ENCODE measurements at regions not wholly inside any gene's neighbourhood (a gene's known extent, or its start where the extent isn't known, plus 50 kb on each side); places are given as distances from the start of the nearest gene placed in this dataset.
"Not testable (repeated sequence)": the region's sequence is repeated elsewhere in the genome, so short reads cannot be mapped to it uniquely, and the experiment has no call there.

- no peak for DNase-seq
These were observed 140.6 kb upstream of the TMEM168 start for GRCh38 chr7:112930787-112931186.

GRCh38 chr7:112929421-112929820 lies 139.2 kb upstream of the TMEM168 start:
- no peak for DNase-seq

- DNase-seq: no peak
These were observed 135.8 kb upstream of the TMEM168 start for GRCh38 chr7:112926018-112926417.

- not testable (repeated sequence) for DNase-seq
These were observed 132.4 kb upstream of the TMEM168 start for GRCh38 chr7:112922546-112922945.

- DNase-seq: not testable (repeated sequence)
These were observed 126.2 kb upstream of the TMEM168 start for GRCh38 chr7:112916431-112916830.

GRCh38 chr7:112908086-112908485 lies 117.9 kb upstream of the TMEM168 start:
- no peak for DNase-seq

GRCh38 chr7:112907658-112908057 lies 117.5 kb upstream of the TMEM168 start:
- DNase-seq: no peak

GRCh38 chr7:112905950-112906349 lies 115.8 kb upstream of the TMEM168 start:
- DNase-seq: no peak

GRCh38 chr7:112905413-112905812 lies 115.2 kb upstream of the TMEM168 start:
- DNase-seq: no peak

- peak; percentile 47 to 69 for DNase-seq
These were observed 108.5 kb upstream of the TMEM168 start for GRCh38 chr7:112898432-112899290.

- no peak for DNase-seq
These were observed 107.7 kb upstream of the TMEM168 start for GRCh38 chr7:112897839-112898431.

- DNase-seq: no peak
These were observed 105.9 kb upstream of the TMEM168 start for GRCh38 chr7:112896026-112896601.

- DNase-seq: no peak
These were observed 102.1 kb upstream of the TMEM168 start for GRCh38 chr7:112892263-112892662.

GRCh38 chr7:112891698-112892097 lies 101.5 kb upstream of the TMEM168 start:
- no peak for DNase-seq

GRCh38 chr7:112889834-112890438 lies 99.7 kb upstream of the TMEM168 start:
- no peak for DNase-seq

- no peak for DNase-seq
These were observed 99.1 kb upstream of the TMEM168 start for GRCh38 chr7:112889268-112889667.

- no peak for DNase-seq
These were observed 98.6 kb upstream of the TMEM168 start for GRCh38 chr7:112888781-112889180.

- DNase-seq: no peak
These were observed 97.8 kb upstream of the TMEM168 start for GRCh38 chr7:112887976-112888375.

- DNase-seq: no peak
These were observed 97.1 kb upstream of the TMEM168 start for GRCh38 chr7:112887337-112887736.

- no peak for DNase-seq
These were observed 96.0 kb upstream of the TMEM168 start for GRCh38 chr7:112886208-112886607.

GRCh38 chr7:112882991-112883390 lies 92.8 kb upstream of the TMEM168 start:
- DNase-seq: no peak

- DNase-seq: no peak
These were observed 92.3 kb upstream of the TMEM168 start for GRCh38 chr7:112882511-112882910.

- DNase-seq: no peak
These were observed 91.8 kb upstream of the TMEM168 start for GRCh38 chr7:112882022-112882421.
